ENCODE measurements at regions not wholly inside any gene's neighbourhood (a gene's known extent, or its start where the extent isn't known, plus 50 kb on each side); places are given as distances from the start of the nearest gene placed in this dataset.

- peak; percentile 85 for DNase-seq (ENCODE audit: low read depth)
- TF ChIP-seq, protein P1, sequence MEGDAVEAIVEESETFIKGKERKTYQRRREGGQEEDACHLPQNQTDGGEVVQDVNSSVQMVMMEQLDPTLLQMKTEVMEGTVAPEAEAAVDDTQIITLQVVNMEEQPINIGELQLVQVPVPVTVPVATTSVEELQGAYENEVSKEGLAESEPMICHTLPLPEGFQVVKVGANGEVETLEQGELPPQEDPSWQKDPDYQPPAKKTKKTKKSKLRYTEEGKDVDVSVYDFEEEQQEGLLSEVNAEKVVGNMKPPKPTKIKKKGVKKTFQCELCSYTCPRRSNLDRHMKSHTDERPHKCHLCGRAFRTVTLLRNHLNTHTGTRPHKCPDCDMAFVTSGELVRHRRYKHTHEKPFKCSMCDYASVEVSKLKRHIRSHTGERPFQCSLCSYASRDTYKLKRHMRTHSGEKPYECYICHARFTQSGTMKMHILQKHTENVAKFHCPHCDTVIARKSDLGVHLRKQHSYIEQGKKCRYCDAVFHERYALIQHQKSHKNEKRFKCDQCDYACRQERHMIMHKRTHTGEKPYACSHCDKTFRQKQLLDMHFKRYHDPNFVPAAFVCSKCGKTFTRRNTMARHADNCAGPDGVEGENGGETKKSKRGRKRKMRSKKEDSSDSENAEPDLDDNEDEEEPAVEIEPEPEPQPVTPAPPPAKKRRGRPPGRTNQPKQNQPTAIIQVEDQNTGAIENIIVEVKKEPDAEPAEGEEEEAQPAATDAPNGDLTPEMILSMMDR (conservative IDR thresholded peaks at IDR 0.05; ENCODE audit: low read depth, low read length), result peak; percentile 96
- H3K4me3 ChIP-seq (ENCODE audit: low read depth, low read length), result no peak overlapping the region
Measured at GRCh38 chr22:48492366-48493320, 1335.0 kb downstream of the BRD1 start.

DNA sequence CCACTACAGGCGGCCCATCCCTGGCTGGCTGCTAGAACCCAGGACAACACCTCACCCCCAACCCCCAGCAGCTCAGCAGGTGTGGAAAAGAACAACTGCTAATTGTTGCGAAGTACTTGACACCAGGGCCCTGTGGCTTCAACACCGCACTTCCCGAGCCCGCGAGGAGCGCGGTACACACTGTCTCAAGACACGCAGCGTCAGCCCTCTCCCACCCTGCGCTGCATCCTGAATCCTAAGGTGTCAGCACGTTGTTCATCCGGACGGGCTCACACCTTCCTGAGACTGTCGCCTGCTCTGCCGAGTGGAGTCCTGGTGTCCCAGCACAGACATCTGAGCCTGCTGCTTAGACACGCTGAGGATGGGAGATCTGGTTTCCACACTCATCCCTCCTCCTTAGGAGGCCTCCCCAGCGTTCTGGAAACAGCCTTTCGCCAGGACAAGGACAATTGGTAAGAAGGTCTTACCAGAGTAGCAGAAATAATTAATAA, 1336.2 kb downstream of the BRD1 start:
- DNase-seq (ENCODE audit: low read depth), result no peak
- H3K4me3 ChIP-seq (ENCODE audit: low read depth, low read length), result no peak overlapping the region
- TF ChIP-seq, protein P1 (conservative IDR thresholded peaks at IDR 0.05; ENCODE audit: low read depth, low read length), result no peak

GRCh38 chr22:48490500-48491411, 1336.9 kb downstream of the BRD1 start:
- TF ChIP-seq, protein P1 (conservative IDR thresholded peaks at IDR 0.05; ENCODE audit: low read depth, low read length), result no peak
- DNase-seq (ENCODE audit: low read depth), result no peak

GRCh38 chr22:48489551-48490499, 1337.8 kb downstream of the BRD1 start:
- DNase-seq (ENCODE audit: low read depth), result no peak
- TF ChIP-seq, protein P1 (conservative IDR thresholded peaks at IDR 0.05; ENCODE audit: low read depth, low read length), result no peak
- H3K4me3 ChIP-seq (ENCODE audit: low read depth, low read length), result no peak overlapping the region

More at GRCh38 chr22:48490500-48491411, 1336.9 kb downstream of the BRD1 start:
- no peak overlapping the region for H3K4me3 ChIP-seq (ENCODE audit: low read depth, low read length)

DNA sequence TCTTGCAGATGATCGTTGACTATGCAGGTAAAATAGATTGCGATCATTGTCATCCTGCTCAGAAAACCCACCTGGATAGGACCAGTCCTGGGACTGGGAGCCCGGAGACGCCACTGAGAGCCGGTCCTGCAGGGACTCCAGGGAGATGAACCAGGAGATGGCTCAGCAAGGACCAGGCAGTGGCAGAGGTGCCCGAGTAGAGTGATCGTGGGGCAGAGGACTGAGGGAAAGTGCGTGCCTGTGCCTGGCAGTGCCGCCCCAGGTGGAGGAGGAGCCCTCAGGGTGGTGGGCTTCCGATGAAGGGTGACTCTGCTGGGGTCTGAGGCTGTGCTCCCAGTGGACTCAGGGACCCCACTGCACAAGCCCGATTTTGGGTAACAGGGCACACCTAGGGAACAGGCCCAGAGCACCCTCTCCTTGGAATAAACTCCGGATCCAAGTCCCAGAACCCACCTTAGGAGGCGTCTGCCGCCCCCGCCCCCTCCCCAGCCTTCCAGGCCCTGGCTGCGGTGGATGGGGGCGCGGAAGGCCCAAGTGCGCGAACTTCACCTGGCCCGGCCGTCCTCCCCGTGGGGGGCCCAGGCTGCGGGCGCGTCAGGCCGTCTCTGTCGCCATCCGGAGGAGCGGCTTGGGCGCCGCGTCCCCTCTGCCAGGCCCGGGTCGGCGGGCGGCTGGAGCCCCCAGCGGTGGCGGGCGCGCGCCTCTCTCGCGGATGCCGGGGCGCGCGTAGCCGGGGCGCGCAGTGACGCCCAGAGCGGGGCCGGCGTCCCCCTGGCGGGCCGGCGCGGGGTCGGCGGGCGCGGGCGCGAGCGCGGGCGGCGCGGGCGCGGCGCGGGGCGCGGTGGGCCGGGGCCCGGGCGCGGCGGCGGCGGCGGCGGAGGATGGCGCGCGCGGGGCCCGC, 1338.8 kb downstream of the BRD1 start:
- TF ChIP-seq, protein P1 (conservative IDR thresholded peaks at IDR 0.05; ENCODE audit: low read depth, low read length), result no peak
- DNase-seq (ENCODE audit: low read depth), result no peak

More for the DNA sequence above, 1338.8 kb downstream of the BRD1 start:
- H3K4me3 ChIP-seq (ENCODE audit: low read depth, low read length), result no peak overlapping the region
